Neural cell (in vitro differentiated cells): ENCODE measurements at regions not wholly inside any gene's neighbourhood (a gene's known extent, or its start where the extent isn't known, plus 50 kb on each side); places are given as distances from the start of the nearest gene placed in this dataset.

Source experiments
- H2AFZ ChIP-seq: fragments of 200-600, 300-800 bp; sonication (generic), shearing (Covaris generic); 2 replicates; pipeline ENCODE4 v1.6.0; 2014; ENCODE audit warnings: low read depth, mild to moderate bottlenecking, antibody characterized with exemption, low read length, moderate library complexity
- H3F3A ChIP-seq: fragments of 200-600 bp; shearing (Covaris generic); 2 replicates; pipeline ENCODE4 v1.6.1; 2016; ENCODE audit warnings: mild to moderate bottlenecking, moderate library complexity, mixed read lengths, antibody characterized with exemption, low read length; ENCODE audit not compliant: insufficient read depth, poor library complexity, severe bottlenecking
- H3K27ac ChIP-seq: fragments of 200-600, 300-800 bp; sonication (generic), shearing (Covaris generic); 2 replicates; pipeline ENCODE4 v1.5.1; 2014; ENCODE audit warnings: mild to moderate bottlenecking, low read length, moderate library complexity
- H3K27me3 ChIP-seq: fragments of 300-800, 200-600 bp; sonication (generic), shearing (Covaris generic); 2 replicates; pipeline ENCODE4 v1.6.0; 2014; ENCODE audit warnings: mild to moderate bottlenecking, low read depth, low read length, moderate library complexity; ENCODE audit not compliant: insufficient read depth
- H3K36me3 ChIP-seq: fragments of 300-800, 200-600 bp; sonication (generic), shearing (Covaris generic); 2 replicates; pipeline ENCODE4 v1.5.1; 2014; ENCODE audit warnings: mild to moderate bottlenecking, antibody characterized with exemption, low read length, moderate library complexity; ENCODE audit not compliant: insufficient read depth
- H3K4me2 ChIP-seq: fragments of 300-800, 200-600 bp; sonication (generic), shearing (Covaris generic); 2 replicates; pipeline ENCODE4 v1.6.0; 2014; ENCODE audit warnings: mild to moderate bottlenecking, low read length
- H3K4me3 ChIP-seq: fragments of 300-800, 200-600 bp; sonication (generic), shearing (Covaris generic); 2 replicates; pipeline ENCODE4 v1.5.1; 2014; ENCODE audit warnings: mild to moderate bottlenecking, low read length, moderate library complexity
- H3K79me2 ChIP-seq: fragments of 200-600 bp; shearing (Covaris generic); replicated peaks from 2 replicates; pipeline ENCODE4 v1.6.0; 2014; ENCODE audit warnings: mild to moderate bottlenecking, low read length, moderate library complexity; ENCODE audit not compliant: insufficient read depth
- H3K9ac ChIP-seq: fragments of 300-800, 200-600 bp; sonication (generic), shearing (Covaris generic); 2 replicates; pipeline ENCODE4 v1.6.1; 2016; ENCODE audit warnings: mild to moderate bottlenecking, low read length, mixed read lengths
- H3K9me2 ChIP-seq: fragments of 200-600 bp; shearing (Covaris generic); 2 replicates; pipeline ENCODE4 v1.6.1; 2016; ENCODE audit warnings: mild to moderate bottlenecking, low read length, mixed read lengths; ENCODE audit not compliant: insufficient read depth
- H3K9me3 ChIP-seq: fragments of 200-600, 300-800 bp; sonication (generic), shearing (Covaris generic); 2 replicates; pipeline ENCODE4 v1.6.1; 2016; ENCODE audit warnings: mild to moderate bottlenecking, mixed run types, low read length, moderate library complexity, mixed read lengths
- H4K20me1 ChIP-seq: fragments of 200-600 bp; shearing (Covaris generic); 2 replicates; pipeline ENCODE4 v1.6.1; 2016; ENCODE audit warnings: mild to moderate bottlenecking, mixed run types; ENCODE audit not compliant: insufficient read depth
- CTCF ChIP-seq: fragments of 450-650 bp; IDR thresholded peaks from 2 replicates; pipeline ENCODE4 v1.5.1; 2014; ENCODE audit warnings: antibody characterized with exemption, mild to moderate bottlenecking, moderate library complexity; ENCODE audit not compliant: poor library complexity, severe bottlenecking
- EP300 ChIP-seq: fragments of 450-650 bp; conservative IDR thresholded peaks from 2 replicates; pipeline ENCODE4 v1.6.1; 2014; ENCODE audit warnings: antibody characterized with exemption, mild to moderate bottlenecking, moderate library complexity; ENCODE audit not compliant: poor library complexity, severe bottlenecking
- EZH2 ChIP-seq: fragments of 200-600, 300-800 bp; shearing (Covaris generic), sonication (generic); IDR thresholded peaks from 2 replicates; pipeline ENCODE4 v1.6.1; 2014; ENCODE audit warnings: antibody characterized with exemption, low read length, borderline replicate concordance, mild to moderate bottlenecking; ENCODE audit not compliant: insufficient read depth, poor library complexity, severe bottlenecking
- MXI1 ChIP-seq: fragments of 450-650 bp; conservative IDR thresholded peaks from 2 replicates; pipeline ENCODE4 v1.6.1; 2014; ENCODE audit warnings: antibody characterized with exemption, mild to moderate bottlenecking; ENCODE audit not compliant: poor library complexity, severe bottlenecking
- POLR2AphosphoS5 ChIP-seq: IDR thresholded peaks from 2 replicates; pipeline ENCODE4 v1.6.1; 2012
- RAD21 ChIP-seq: fragments of 450-650 bp; conservative IDR thresholded peaks from 2 replicates; pipeline ENCODE4 v1.6.1; 2014; ENCODE audit warnings: antibody characterized with exemption, mild to moderate bottlenecking, moderate library complexity
- REST ChIP-seq: IDR thresholded peaks from 2 replicates; pipeline ENCODE4 v1.6.1; 2012; ENCODE audit warnings: borderline replicate concordance
- SMC3 ChIP-seq: fragments of 450-650 bp; conservative IDR thresholded peaks from 2 replicates; pipeline ENCODE4 v1.6.1; 2014; ENCODE audit warnings: antibody characterized with exemption, mild to moderate bottlenecking, moderate library complexity; ENCODE audit not compliant: poor library complexity
- TAF1 ChIP-seq: IDR thresholded peaks from 2 replicates; pipeline ENCODE4 v1.6.1; 2012; ENCODE audit warnings: low read depth

DNA sequence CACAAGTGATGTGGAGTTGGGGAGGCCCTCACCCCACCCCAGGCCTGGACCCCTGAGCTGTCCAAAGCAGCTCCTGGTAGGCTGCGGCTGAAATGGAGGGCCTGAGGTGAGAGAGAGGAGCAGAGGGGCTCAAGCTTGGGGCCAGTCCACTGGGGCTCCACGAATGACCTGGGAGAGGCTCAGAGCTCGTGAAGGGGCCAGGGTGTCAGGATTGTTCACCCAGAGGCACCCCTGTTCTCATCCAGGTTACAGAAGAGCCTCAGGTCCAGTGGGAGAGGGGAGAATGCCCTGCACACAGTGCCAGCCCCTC is 102.2 kb upstream of the RET start:
- Histone ChIP-seq H3K36me3 (no peaks in the 10 kb centered on the region), H3K9me2 (no peaks in the 10 kb centered on the region), H2AFZ (no peak overlapping the region), H4K20me1 (no peaks in the 10 kb centered on the region), H3K9ac (no peak overlapping the region), H3K27me3 (no peaks in the 10 kb centered on the region), H3K27ac (no peak overlapping the region), H3F3A (no peaks in the 10 kb centered on the region), H3K4me3 (no peak overlapping the region), H3K4me2 (no peak overlapping the region), H3K9me3 (no peaks in the 10 kb centered on the region), H3K79me2 (no peaks in the 10 kb centered on the region)
- TF ChIP-seq POLR2AphosphoS5 (no peak), TAF1 (no peak), SMC3 (no peak), REST (no peak), RAD21 (no peak), MXI1 (no peak), EP300 (no peak), EZH2 (no peak), CTCF (no peak)

DNA sequence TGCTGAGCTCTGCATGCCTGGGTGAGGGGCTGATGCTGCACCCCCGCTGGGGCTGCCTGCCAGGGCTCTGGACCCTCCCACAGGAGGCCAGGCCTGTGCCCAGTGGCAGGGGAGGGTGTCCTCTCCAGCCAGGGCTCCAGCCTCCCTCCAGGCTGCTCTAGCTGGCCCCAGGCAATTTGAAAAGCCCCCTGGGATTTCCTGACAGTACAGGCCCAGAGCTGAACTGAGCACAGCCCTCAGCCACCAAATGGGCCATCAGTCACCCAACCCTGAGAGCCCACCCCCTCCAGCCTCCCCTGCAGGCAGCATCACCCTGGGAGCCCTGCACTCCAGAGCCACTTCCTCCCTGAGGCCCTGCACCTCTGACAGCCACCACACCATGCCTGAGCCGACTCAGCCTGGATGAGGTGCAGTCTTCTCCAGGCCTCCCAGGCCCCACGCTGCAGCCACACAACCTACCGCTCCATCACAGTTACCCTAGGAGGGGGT is 101.8 kb upstream of the RET start:
- Histone ChIP-seq H3K36me3 (no peaks in the 10 kb centered on the region), H3K27me3 (no peaks in the 10 kb centered on the region), H3K79me2 (no peaks in the 10 kb centered on the region), H3F3A (no peaks in the 10 kb centered on the region), H3K9ac (no peak overlapping the region), H4K20me1 (no peaks in the 10 kb centered on the region), H2AFZ (no peak overlapping the region), H3K4me2 (no peak overlapping the region), H3K27ac (no peak overlapping the region), H3K9me2 (no peaks in the 10 kb centered on the region), H3K4me3 (no peak overlapping the region), H3K9me3 (no peaks in the 10 kb centered on the region)
- TF ChIP-seq EP300, result no peak
- TF ChIP-seq EZH2, result no peak
- TF ChIP-seq SMC3, result no peak
- TF ChIP-seq RAD21, result no peak
- TF ChIP-seq MXI1, result no peak
- no peak for TF ChIP-seq CTCF
- TF ChIP-seq REST, result no peak
- TF ChIP-seq POLR2AphosphoS5, result no peak
